CD4-positive, alpha-beta T cell (primary cell): ENCODE measurements at regions not wholly inside any gene's neighbourhood (a gene's known extent, or its start where the extent isn't known, plus 50 kb on each side); places are given as distances from the start of the nearest gene placed in this dataset.

Experiments
- ATAC-seq: fragments of 200-7000 bp; cut with Tn5 transposase; one replicate; pipeline ENCODE4 v1.10.0; 2022; ENCODE audit warnings: mild to moderate bottlenecking; ENCODE audit not compliant: poor library complexity
- CTCF ChIA-PET: fragments of 350-600 bp; sonication (Branson Sonifier 250); formaldehyde crosslinking; loops from one replicate; lab custom pipeline; 2021; ENCODE audit warnings: antibody characterized with exemption, inconsistent platforms; lab: Charles Lee
- POLR2A ChIA-PET: fragments of 350-600 bp; sonication (Branson Sonifier 250); formaldehyde crosslinking; loops from one replicate; lab custom pipeline; 2021; ENCODE audit warnings: antibody characterized with exemption, inconsistent platforms; lab: Charles Lee
- DNase-seq, 14 experiments: peaks; one replicate each; pipeline ENCODE4 v3.0.0-alpha.2; 2013 to 2020; ENCODE audit warnings: mixed read lengths in 2 of 14
- H3K27ac ChIP-seq, 2 donors: one replicate each; pipeline versions ENCODE4 v1.5.1 to v1.7.0; 2013; ENCODE audit warnings: low read length in 2 of 2, low read depth in 1 of 2, mild to moderate bottlenecking in 1 of 2
- H3K27me3 ChIP-seq, 2 experiments: 1 replicate in 1 of 2; 2 replicates in 1 of 2; pipeline versions ENCODE4 v1.6.1 to v1.7.0; 2013; ENCODE audit warnings: low read length in 2 of 2, control low read depth in 1 of 2, mild to moderate bottlenecking in 1 of 2, moderate library complexity in 1 of 2; ENCODE audit not compliant: insufficient read depth in 2 of 2, control insufficient read depth in 1 of 2
- H3K36me3 ChIP-seq: one replicate; pipeline ENCODE4 v1.6.1; 2013; ENCODE audit warnings: low read length, control low read depth; ENCODE audit not compliant: insufficient read depth
- H3K4me1 ChIP-seq: one replicate; pipeline ENCODE4 v1.6.1; 2013; ENCODE audit warnings: low read length, control low read depth; ENCODE audit not compliant: insufficient read depth
- H3K4me3 ChIP-seq: one replicate; pipeline ENCODE4 v1.5.1; 2013; ENCODE audit warnings: mild to moderate bottlenecking, low read length, moderate library complexity
- H3K9me3 ChIP-seq, 2 experiments: 1 replicate in 1 of 2; 2 replicates in 1 of 2; pipeline versions ENCODE4 v1.6.1 to v1.7.0; 2013; ENCODE audit warnings: low read length in 2 of 2, mild to moderate bottlenecking in 2 of 2, control low read depth in 1 of 2, moderate library complexity in 1 of 2; ENCODE audit not compliant: control insufficient read depth in 1 of 2, insufficient read depth in 1 of 2
- H3K27ac Mint-ChIP-seq: one replicate; pipeline ENCODE4 v1.8.0; 2020; ENCODE audit warnings: mixed read lengths
- H3K27me3 Mint-ChIP-seq: one replicate; pipeline ENCODE4 v1.8.0; 2021; ENCODE audit warnings: mixed read lengths
- H3K36me3 Mint-ChIP-seq: one replicate; pipeline ENCODE4 v1.8.0; 2021; ENCODE audit warnings: low read depth, mixed read lengths
- H3K4me1 Mint-ChIP-seq: one replicate; pipeline ENCODE4 v1.8.0; 2021; ENCODE audit warnings: low read depth, mixed read lengths
- H3K4me3 Mint-ChIP-seq: one replicate; pipeline ENCODE4 v1.8.0; 2020; ENCODE audit warnings: mild to moderate bottlenecking, mixed read lengths
- H3K9me3 Mint-ChIP-seq: one replicate; pipeline ENCODE4 v1.8.0; 2020; ENCODE audit warnings: mixed read lengths
- intact Hi-C, 2 experiments: fragments of 100-400 bp; cut with DNase I in 1 of 2; cut with micrococcal nuclease in 1 of 2; formaldehyde crosslinking; loops; one replicate each; pipeline versions ENCODE4 v1.15.1 to v1.9.0; 2023 to 2025; cut with DNase I, micrococcal nuclease
- TF ChIP-seq, protein P1 (sequence below): fragments of 200-600 bp; IDR thresholded peaks from one replicate; pipeline ENCODE4 v1.8.0; 2022; ENCODE audit warnings: antibody characterized with exemption, mild to moderate bottlenecking

DNA sequence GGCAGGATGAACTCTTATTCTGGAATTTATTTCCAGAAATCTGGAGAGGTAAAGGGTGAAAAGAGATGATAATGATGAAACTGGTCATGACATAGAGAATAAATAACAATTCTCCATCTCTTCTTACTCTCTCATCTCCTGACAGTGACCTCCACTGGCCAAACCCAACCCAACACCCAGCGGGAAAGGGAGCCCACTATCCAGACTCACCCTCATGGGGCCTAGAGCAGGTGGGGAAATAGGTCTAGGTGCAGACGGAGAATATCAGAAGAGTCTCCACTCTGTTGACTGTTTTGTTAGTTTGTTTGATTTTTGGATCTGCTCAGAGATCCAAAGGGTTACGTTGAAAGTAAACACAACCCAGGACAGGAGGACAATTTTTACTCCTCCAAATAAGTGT is 263.2 kb upstream of the PARD3B start:
- intact Hi-C loops, result no loop called here
- CTCF ChIA-PET, result no interaction called here

DNA sequence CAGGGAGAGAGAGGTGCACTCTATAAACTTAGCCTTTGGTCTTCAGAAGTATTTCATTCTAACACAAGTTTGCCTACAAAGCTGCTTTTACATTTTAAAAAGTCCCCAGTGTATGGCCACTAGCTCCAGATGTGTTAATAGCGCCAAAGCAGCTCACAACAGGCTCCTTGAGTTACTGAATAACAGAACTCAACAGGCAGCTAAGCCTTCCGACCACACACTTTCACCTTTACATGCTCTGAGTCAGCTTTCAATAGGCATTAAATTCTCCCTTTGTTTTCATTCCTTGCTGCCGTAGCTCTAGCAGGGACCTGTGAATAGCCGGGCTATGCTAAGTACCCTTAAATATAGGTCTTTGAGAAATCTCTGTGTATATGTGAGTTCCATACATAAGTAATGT is 262.8 kb upstream of the PARD3B start:
- intact Hi-C loops, result no loop called here

More for the DNA sequence above, 263.2 kb upstream of the PARD3B start:
- no peak for DNase-seq
- POLR2A ChIA-PET, result no interaction called here
- Histone ChIP-seq H3K4me1 (no peaks in the 10 kb centered on the region), H3K36me3 (no peaks in the 10 kb centered on the region), H3K4me3 (no peak overlapping the region), H3K9me3 (no peaks in the 10 kb centered on the region), H3K27me3 (peaks cover 0 to 12% of the 10 kb centered on the region in 2 experiments), H3K27ac (no peak overlapping the region)
- no peaks in the 10 kb centered on the region for H3K36me3 Mint-ChIP-seq
- no peak for ATAC-seq
- no peaks in the 10 kb centered on the region for H3K9me3 Mint-ChIP-seq
- TF ChIP-seq, protein P1, sequence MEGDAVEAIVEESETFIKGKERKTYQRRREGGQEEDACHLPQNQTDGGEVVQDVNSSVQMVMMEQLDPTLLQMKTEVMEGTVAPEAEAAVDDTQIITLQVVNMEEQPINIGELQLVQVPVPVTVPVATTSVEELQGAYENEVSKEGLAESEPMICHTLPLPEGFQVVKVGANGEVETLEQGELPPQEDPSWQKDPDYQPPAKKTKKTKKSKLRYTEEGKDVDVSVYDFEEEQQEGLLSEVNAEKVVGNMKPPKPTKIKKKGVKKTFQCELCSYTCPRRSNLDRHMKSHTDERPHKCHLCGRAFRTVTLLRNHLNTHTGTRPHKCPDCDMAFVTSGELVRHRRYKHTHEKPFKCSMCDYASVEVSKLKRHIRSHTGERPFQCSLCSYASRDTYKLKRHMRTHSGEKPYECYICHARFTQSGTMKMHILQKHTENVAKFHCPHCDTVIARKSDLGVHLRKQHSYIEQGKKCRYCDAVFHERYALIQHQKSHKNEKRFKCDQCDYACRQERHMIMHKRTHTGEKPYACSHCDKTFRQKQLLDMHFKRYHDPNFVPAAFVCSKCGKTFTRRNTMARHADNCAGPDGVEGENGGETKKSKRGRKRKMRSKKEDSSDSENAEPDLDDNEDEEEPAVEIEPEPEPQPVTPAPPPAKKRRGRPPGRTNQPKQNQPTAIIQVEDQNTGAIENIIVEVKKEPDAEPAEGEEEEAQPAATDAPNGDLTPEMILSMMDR, result no peak
- H3K27me3 Mint-ChIP-seq, result peaks cover 51% of the 10 kb centered on the region
- H3K4me3 Mint-ChIP-seq, result no peak overlapping the region
- no peak overlapping the region for H3K27ac Mint-ChIP-seq
- no peaks in the 10 kb centered on the region for H3K4me1 Mint-ChIP-seq

DNA sequence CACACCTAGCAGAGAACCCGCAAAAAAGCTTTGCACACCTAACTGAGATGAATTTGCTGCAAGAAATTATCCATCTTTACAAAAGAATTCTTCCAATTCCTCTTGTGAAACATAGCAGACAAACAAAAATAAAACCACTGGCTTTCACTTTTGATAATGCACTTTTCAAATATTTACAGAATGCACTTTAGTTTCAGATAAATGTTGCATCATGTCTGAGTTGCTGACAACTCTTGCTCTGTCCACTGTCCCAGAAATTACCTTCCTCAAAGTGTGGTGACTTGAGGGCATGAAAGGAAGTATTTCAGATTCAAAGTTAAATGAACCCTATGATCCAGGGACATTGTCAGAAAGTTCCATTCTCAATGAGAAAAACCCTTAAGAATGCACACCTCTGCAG is 256.2 kb upstream of the PARD3B start:
- no peak overlapping the region for H3K27ac Mint-ChIP-seq
- TF ChIP-seq, protein P1, result no peak
- POLR2A ChIA-PET, result no interaction called here
- H3K4me1 ChIP-seq, result no peaks in the 10 kb centered on the region
- H3K27ac ChIP-seq, result no peak overlapping the region
- peaks cover 3 to 8% of the 10 kb centered on the region in 2 experiments for H3K27me3 ChIP-seq
- no peaks in the 10 kb centered on the region for H3K4me1 Mint-ChIP-seq
- no peak overlapping the region for H3K4me3 Mint-ChIP-seq
- no peaks in the 10 kb centered on the region for H3K9me3 Mint-ChIP-seq
- no peaks in the 10 kb centered on the region for H3K36me3 Mint-ChIP-seq
- no peaks in the 10 kb centered on the region for H3K9me3 ChIP-seq
- DNase-seq (no peak), ATAC-seq (no peak)
- no peaks in the 10 kb centered on the region for H3K36me3 ChIP-seq
- no peak overlapping the region for H3K4me3 ChIP-seq
- CTCF ChIA-PET, result no interaction called here
- intact Hi-C loops, result no loop called here
- H3K27me3 Mint-ChIP-seq, result peaks cover 40% of the 10 kb centered on the region

More for the DNA sequence above, 262.8 kb upstream of the PARD3B start:
- H3K36me3 ChIP-seq, result no peaks in the 10 kb centered on the region
- no peak overlapping the region for H3K4me3 ChIP-seq
- no peaks in the 10 kb centered on the region for H3K4me1 ChIP-seq
- H3K4me1 Mint-ChIP-seq, result no peaks in the 10 kb centered on the region
- CTCF ChIA-PET, result no interaction called here
- H3K36me3 Mint-ChIP-seq, result no peaks in the 10 kb centered on the region
- no peaks in the 10 kb centered on the region for H3K9me3 ChIP-seq
- peaks cover 0 to 12% of the 10 kb centered on the region in 2 experiments for H3K27me3 ChIP-seq
- peaks cover 55% of the 10 kb centered on the region for H3K27me3 Mint-ChIP-seq
- H3K9me3 Mint-ChIP-seq, result no peaks in the 10 kb centered on the region
- H3K4me3 Mint-ChIP-seq, result no peak overlapping the region
- TF ChIP-seq, protein P1, result no peak
- ATAC-seq (no peak), DNase-seq (no peak)
- no peak overlapping the region for H3K27ac Mint-ChIP-seq
- POLR2A ChIA-PET, result no interaction called here
- H3K27ac ChIP-seq, result no peak overlapping the region
